HG03460 (cell line): ENCODE measurements at regions not wholly inside any gene's neighbourhood (a gene's known extent, or its start where the extent isn't known, plus 50 kb on each side); places are given as distances from the start of the nearest gene placed in this dataset.
"Not testable (repeated sequence)": the region's sequence is repeated elsewhere in the genome, so short reads cannot be mapped to it uniquely, and the experiment has no call there.

Experiments used
- ATAC-seq: cut with Tn5 transposase; IDR thresholded peaks from one replicate; pipeline ENCODE4 v1.9.1; 2021; ENCODE audit not compliant: unreplicated experiment

- ATAC-seq: no peak
Observed at GRCh38 chr10:90111671-90112070, 410.3 kb downstream of the KIF20B start.

DNA sequence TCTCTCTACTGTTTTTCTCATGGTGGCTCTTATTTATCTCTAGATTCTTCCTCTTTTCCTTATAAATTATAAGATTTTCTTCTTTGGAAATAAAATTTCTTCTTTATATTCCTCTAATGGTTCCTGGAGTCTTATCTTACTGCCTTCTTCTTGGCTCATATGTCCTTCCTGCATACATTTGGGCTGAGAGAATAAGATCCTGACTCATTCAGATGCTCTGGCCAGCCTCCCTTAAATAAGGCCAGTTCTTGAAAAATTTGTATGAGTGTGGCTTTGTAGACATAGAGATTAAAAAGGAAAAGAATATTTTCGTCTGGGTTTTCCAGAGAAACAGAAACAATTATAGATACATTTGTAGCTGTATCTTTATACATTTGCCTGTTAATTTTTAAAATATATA, 411.3 kb downstream of the KIF20B start:
- no peak for ATAC-seq

DNA sequence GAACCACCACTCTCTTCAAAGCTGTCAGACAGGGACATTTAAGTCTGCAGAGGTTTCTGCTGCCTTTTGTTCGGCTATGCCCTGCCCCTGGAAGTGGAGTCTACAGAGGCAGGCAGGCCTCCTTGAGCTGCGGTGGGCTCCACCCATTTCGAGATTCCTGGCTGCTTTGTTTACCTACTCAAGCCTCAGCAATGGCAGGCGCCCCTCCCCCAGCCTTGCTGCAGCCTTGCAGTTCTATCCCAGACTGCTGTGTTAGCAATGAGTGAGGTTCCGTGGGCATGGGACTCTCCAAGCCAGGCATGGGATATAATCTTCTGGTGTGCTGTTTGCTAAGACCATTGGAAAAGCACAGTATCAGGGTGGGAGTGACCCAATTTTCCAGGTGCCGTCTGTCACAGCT, 417.2 kb downstream of the KIF20B start:
- not testable (repeated sequence) for ATAC-seq

GRCh38 chr10:90119631-90120280, 418.4 kb downstream of the KIF20B start:
- not testable (repeated sequence) for ATAC-seq

GRCh38 chr10:90125456-90126255, 424.3 kb downstream of the KIF20B start:
- ATAC-seq: no peak

DNA sequence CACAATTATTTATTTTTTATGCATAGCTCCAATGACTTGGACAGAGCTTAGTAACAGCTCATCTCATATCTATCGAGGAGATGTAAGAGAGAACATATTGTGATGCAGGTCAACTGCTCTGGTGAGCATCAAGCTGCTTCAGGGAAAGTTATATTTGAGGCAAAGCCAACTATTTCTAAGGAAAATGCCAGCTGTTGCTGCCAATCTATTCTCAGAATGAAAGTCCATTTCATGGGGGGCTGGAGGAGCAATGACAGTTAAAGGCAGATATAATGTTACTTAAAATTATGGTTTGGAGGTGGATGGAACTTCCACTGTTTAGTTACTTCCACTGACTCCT, 424.8 kb downstream of the KIF20B start:
- ATAC-seq: no peak

DNA sequence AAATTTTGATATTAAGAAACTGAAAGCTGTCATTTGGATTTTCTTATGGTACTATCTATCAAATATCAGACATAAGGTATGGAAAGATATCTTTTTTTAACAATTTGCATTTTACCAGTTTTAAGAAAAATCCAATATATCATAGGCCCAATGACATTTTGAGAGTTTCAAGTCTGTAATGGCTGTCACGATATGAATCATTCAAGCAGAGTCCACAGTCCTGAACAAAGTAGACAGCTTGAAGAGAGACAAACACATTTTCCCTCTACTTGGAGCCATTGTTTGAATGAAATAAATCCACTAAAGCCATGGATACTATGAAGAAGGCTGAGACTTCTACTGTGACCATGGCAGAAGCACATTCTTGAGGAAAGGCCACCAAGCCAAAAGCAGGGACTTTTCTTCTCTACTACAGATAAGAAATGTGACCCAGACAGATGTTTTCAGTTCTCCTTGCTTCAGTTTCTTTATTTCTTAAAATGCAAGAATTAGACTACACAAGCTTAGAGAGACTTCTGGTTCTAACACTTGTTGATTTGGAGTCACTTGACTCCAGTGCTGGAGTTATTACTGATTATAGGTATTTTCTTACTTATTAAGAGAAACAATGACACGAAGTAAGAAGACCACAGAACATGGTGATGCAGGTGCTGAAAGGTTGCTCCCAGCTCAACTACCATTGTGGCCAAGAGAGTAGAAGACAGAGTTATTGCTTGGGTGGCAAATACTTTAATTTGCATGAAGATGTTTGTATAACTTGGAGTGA, 429.1 kb downstream of the KIF20B start:
- ATAC-seq: peak; percentile 70

GRCh38 chr10:90133606-90134005, 432.2 kb downstream of the KIF20B start:
- no peak for ATAC-seq

- no peak for ATAC-seq
Observed at GRCh38 chr10:90136731-90137316, 435.4 kb downstream of the KIF20B start.

GRCh38 chr10:90138844-90139243, 437.5 kb downstream of the KIF20B start:
- no peak for ATAC-seq

- no peak for ATAC-seq
Observed at GRCh38 chr10:90141791-90142190, 440.4 kb downstream of the KIF20B start.

DNA sequence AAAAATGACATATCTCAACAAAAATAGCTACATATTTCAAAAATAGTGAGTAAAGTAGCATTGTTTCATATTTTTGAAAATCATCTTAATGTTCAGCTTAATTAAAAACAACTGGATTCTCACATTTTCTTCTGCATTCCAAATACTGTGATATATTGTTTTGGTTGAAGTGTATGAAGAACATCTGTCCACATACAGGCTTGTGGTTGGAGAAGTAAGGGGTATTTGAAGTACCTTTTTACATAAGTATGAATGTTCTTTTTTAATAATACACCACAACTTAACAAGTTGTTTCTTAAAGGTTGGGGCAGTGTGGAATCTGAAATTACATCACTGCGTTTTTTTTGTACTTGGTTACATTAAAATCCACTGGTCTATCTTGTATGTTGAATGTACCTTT, 442.5 kb downstream of the KIF20B start:
- ATAC-seq: no peak

GRCh38 chr10:90148116-90148855, 446.9 kb downstream of the KIF20B start:
- no peak for ATAC-seq

DNA sequence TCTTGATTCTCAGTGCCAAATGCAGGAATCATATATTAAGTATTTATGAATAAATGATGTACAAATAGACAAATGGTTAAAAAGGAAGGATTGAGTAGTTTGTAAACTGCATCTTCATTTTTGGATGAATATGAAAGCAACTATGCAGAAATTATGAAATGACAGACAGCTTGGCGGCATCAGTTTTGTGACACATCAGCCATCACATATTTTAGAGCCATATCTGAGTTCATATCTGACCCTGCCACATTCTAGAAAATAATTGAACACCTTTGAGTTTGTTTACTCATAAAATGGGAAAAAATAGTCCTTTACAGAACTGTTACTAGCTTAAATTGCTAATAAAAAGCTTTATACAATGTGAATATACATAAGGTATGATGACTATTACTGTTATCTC, 448.2 kb downstream of the KIF20B start:
- ATAC-seq: no peak

- ATAC-seq: no peak
Observed at GRCh38 chr10:90162271-90162853, 461.0 kb downstream of the KIF20B start.

- ATAC-seq: no peak
Observed at GRCh38 chr10:90167174-90168064, 466.0 kb downstream of the KIF20B start.

- ATAC-seq: no peak
Observed at GRCh38 chr10:90168244-90168643, 466.9 kb downstream of the KIF20B start.

DNA sequence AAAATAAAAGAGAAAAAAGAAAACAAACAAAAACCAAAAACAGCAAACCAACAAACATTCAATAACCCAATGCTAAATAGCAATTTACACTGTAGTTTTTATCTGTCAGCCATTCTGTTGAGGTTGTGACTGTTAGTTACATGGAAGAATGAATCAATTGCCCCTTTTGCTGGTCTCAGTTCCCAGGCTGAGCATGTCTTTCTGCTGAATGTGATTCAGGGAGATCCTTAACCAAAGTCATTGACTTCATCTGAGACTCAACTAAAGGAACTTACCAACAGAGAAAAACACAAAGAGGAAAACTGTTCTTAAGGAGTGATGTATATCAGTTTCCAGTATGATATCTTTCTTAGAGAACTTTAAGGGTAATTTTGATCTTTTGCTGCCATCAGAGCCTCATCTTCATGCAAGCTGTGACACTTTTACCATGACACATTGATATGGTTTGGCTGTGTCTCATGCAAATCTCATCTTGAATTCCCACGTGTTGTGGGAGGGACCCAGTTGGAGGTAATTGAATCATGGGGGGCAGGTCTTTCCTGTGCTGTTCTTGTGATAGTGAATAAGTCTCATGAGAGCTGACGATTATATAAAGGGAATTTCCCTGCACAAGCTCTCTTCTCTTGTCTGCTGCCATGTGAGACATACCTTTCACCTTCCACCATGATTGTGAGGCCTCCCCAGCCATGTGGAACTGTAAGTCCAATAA, 469.8 kb downstream of the KIF20B start:
- no peak for ATAC-seq

DNA sequence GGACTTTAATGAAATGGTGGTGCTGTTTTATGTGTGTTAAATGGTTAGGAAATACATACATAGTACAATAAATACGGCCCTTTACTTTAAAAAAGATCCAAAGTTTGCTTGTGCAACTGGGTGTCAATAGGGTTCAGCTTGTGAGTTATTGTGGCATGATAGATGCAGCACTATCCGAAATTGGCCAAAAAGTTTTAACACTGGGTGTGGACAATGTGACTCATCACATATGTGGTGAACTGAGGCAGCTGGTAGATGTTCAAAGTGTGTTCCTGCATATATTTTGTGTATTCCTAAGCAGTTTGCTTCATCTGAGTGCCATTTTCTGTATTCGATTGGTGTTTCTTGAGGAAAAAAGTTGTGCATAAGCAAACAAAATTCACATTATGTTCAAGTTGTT, 473.1 kb downstream of the KIF20B start:
- no peak for ATAC-seq
